GM23338 (cell line): ENCODE measurements at regions not wholly inside any gene's neighbourhood (a gene's known extent, or its start where the extent isn't known, plus 50 kb on each side); places are given as distances from the start of the nearest gene placed in this dataset.

ENCODE experiments used
- EZH2phosphoT487 ChIP-seq: fragments of 200-600 bp; sonication (generic); IDR thresholded peaks from one replicate; pipeline ENCODE4 v1.8.1; 2018; ENCODE audit warnings: antibody characterized with exemption; ENCODE audit not compliant: unreplicated experiment
- POLR2AphosphoS5 ChIP-seq: IDR thresholded peaks from 2 replicates; pipeline ENCODE4 v1.6.1; 2016; ENCODE audit warnings: antibody characterized with exemption, low read depth
- TF ChIP-seq, protein P1 (sequence below): IDR thresholded peaks from one replicate; pipeline ENCODE4 v1.6.1; 2018; ENCODE audit warnings: antibody characterized with exemption; ENCODE audit not compliant: unreplicated experiment

DNA sequence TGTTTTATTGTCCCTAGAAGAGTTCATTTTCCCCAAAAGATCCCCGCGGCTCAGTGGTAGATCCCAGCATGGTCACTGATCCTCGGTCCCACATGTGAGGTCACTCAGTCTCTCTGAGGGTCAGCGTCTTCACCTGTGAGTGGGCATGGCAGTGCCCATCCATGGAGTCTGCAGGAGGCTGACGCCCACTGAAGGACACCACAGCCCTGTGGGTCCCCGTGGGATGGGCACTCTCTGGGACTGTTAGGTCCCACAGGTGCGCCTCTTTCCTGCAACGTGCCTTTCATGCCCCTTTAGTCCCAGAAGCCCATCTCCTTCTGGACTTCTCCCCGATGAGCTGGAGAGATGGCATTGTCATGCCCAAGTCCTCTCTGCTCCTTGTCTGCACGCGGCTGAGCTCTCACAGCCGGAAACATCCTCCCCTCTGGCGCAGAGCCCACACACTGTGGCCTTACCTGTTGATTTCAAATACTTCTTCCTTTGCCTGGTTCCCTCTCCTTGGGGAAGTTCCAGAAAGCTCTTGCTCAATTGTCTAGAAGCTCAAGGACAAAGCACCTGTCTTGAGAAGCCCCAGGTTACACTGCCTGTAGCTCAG lies 75.9 kb downstream of the PTGR3 start:
- TF ChIP-seq, protein P1, sequence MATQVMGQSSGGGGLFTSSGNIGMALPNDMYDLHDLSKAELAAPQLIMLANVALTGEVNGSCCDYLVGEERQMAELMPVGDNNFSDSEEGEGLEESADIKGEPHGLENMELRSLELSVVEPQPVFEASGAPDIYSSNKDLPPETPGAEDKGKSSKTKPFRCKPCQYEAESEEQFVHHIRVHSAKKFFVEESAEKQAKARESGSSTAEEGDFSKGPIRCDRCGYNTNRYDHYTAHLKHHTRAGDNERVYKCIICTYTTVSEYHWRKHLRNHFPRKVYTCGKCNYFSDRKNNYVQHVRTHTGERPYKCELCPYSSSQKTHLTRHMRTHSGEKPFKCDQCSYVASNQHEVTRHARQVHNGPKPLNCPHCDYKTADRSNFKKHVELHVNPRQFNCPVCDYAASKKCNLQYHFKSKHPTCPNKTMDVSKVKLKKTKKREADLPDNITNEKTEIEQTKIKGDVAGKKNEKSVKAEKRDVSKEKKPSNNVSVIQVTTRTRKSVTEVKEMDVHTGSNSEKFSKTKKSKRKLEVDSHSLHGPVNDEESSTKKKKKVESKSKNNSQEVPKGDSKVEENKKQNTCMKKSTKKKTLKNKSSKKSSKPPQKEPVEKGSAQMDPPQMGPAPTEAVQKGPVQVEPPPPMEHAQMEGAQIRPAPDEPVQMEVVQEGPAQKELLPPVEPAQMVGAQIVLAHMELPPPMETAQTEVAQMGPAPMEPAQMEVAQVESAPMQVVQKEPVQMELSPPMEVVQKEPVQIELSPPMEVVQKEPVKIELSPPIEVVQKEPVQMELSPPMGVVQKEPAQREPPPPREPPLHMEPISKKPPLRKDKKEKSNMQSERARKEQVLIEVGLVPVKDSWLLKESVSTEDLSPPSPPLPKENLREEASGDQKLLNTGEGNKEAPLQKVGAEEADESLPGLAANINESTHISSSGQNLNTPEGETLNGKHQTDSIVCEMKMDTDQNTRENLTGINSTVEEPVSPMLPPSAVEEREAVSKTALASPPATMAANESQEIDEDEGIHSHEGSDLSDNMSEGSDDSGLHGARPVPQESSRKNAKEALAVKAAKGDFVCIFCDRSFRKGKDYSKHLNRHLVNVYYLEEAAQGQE = no peak
- no peak for TF ChIP-seq POLR2AphosphoS5
- no peak for TF ChIP-seq EZH2phosphoT487
